ENCODE measurements at regions not wholly inside any gene's neighbourhood (a gene's known extent, or its start where the extent isn't known, plus 50 kb on each side); places are given as distances from the start of the nearest gene placed in this dataset.

DNA sequence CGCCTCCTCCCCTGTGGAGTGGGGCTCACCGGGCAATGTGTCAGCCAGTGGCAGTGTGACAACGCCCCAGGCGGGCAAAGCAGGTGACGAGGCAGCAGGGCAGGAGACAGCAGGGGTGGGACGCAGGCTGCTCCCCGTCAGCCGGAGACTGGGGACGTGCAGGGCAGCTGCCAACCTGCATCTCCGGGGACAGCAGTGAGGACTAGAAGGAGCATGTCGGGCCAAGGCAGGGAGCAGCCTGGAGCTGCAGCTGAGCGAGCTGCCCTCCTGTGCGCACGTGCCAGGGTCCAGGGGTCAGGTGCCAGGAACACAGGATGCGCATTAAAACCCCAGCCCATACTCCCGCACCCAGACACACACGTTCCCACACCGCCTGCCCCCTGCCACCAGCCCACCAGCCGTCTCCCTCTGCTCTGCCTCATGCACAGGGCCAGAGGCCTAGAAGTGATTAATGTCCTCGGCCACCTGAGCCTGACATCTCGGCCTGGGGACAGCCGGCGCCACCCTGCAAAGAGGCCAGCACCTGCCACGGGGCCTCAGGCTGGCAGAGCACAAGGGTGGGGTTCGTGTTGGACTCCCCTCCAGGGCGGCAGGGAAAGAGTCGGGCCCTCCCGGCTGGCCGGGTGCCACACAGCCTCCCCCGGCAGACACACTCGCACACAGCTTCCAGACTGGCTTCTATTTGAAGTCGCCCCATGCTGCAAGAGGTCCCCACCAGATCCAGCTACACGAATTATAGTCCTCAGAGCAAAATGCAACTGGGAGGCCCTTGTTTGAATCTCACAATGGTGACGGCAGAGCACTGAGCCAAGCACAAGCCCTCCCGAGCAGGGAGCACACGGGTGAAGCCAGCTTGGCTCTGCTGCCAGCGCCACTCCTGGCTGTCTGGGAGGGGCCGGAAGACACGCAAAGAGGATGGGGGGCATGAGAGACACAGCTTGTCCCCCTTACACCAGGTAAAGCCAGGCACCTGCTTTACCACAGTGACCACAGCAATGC is 90.4 kb downstream of the RBFOX3 start:
- DNase-seq, result no peak

DNA sequence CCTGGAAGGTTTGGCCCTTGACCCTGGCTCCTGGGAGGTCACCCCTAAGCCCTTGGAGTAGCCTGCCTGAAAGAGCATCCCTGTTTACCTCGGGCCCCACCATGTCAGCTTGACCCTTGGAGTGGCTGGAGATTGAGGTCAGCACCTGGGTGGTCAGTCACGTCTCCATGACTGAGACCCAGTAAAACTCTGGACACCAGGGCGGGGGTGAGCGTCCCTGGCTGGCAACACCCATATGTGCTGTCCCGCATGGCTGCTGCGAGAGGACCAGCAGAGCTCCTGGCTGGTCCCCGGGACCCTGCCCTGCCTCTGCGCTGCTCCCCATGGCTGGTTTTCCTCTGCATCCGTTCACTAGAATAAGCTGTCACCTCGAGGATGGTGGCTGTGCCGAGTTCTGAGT is 91.2 kb downstream of the RBFOX3 start:
- no peak for DNase-seq

DNA sequence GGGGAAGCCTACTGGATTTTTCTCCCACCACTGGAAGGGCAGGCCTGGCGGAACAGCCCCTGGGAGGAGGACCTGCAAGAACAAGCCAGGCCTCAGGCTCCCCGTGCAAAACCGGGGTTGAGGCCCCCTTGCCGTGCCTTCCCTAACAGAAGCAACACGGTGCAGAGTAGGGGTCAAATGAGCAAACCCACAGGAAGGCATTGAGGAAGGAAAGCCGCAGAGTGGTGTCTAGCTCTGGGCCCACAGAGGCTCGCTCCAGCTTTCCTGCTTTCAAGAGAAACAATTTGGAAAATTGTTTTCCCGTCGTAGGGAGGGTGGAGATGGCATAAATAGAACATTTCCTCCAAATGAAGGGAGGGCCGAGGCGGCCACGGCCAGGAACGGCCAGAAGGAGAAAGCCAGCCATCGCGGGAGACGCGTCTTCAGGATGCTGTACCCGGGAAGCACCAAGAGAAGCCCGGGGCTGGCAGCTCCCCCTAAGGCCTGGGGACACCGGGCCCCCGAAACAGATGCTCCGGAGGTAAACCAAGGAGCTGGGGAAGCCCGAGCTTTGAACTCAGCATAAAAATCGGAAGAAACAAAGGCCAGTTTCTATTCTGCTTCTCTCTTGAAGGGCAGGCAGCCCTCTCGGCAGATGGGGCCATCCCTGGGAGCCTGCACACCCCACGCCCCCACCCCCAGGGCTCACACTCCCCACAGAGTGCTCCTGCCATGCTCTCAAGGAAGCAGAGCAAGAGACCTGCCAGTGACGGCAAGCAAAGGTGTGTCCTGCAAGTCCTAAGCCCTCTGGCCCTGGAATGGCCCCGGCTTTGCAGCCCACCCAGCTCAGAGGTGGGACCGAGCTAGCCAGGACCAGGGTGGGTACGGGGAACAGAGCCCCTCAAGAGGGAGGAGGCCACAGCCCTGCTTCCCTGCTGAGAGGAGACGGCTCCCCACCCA is 92.0 kb downstream of the RBFOX3 start:
- DNase-seq, result no peak

DNA sequence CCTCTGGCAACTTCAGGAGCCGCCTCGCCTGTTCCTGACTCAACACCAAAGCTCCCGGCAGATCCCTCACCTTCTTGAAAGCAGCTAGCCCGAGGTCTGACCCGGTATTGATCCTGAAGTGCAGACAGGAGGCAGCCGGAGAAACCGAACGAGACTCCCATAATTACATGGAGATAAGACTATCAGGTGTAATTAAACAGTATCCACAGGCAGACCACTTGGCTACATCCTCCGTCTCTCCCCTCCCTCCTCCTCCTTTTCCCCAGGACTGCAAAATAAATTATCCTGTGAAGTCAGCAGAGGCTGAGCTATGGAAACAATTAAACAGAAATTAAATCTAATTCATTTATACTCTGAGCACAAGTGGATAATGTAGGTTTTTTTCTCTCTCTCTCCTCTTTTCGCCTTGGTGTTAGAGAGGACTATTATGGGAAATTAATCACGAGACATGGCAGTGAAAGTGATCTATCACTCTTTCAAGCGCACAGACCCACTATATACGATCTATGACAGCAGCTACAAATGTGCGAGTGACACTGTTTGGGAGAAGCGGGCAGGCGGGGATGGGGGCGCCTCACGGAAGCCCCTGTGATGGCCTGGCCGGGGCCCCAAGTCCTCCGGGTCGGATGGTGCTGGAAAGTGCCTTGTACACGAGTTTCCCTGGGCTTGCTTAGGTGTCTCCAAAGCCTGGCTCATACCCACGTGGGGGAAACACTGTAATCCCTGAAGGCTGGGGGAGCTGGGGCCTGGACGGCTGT is 92.8 kb downstream of the RBFOX3 start:
- no peak for DNase-seq

DNA sequence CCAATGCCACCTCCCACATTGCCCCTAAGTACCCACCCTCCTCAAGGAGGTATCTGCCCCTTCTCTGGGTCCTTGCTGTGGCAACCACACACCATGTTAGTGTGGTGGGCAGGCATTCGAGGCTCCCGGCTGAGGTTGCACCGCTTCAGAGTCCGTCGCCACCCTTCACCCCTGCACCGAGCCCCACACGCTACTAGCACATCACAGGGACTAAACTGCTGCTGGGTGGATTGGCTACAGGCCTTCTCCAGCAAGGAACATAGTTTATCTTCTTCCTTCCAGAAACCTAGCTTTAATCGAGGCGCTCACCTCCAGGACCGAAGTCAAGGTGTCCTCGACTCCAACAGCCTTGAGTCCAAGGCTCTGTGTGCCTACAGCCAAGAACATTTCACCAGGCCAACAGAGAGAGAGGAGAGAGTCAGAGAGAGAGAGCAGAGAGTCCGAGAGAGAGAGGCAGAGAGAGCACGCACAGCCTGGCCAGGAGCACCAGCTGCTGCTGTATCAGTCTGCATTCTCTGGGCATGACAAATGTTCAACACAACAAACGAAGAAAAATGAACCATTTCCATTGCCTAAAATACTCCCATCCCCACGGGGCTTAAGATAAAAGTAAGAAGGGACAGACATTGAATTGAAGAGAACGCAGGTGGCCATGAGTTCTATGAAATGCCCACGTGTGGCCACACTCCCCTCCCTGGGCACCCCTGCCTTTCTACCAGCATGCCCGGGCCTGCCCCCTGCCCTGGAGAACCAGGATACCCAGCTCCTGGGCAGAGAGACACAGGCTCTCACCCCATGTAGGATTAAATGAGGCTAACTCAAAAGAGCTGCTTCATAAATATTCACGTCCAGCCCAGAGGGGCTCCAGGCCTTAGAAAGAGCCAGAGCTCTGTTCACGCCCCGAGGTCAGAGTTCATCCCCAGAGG is 94.9 kb downstream of the RBFOX3 start:
- no peak for DNase-seq

DNA sequence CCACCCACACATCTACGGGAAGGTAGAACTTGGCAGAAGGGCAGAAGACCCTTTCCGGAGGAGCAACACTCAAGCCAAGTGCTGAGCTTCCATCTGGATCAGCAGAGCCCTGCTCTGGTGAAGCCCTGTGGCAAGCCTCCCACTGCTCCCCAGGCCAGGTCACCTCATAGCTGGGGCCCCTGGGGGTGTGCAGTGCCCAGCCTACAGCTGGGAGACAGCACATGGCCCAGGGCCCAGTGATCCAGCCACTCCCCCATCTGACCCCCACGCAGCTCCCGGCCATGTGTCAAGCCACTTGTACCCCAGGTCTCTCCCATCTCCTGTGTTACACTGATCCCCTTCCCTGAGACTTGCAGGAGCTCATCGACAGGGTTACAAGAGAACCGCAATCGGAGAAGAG is 95.7 kb downstream of the RBFOX3 start:
- DNase-seq, result no peak

DNA sequence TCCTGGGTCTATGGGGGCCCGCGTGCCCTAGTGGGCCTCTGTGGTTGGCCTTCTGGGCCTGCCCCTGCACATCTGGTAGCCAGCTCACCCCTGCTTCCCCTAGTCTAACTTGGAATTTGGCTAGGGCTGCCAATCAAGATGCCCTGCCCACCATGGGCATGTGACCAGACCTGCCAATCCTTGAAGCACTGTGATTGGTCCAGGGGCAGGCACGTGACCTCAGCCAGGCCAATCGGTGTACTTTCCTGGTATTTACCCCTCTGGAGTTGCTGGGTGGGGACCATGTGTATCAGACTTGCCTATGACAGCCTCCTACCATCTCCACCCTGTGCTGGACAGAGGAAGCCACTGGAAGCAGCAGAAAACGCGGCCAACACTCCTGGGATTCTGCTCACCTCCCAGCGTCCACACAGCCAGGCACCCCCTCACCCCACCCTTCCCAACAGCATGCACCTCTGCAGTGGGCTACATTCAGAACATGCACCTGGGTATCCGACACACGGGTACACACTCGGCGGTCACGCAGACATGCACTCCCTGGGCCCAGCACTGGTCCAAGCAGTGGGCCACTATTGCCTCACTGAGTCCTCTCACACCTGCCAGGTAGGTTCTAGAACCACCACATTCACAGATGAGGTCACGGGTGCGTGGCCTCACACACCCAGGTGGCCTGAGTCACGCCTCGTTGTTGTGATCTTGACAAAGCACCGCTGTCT is 96.9 kb downstream of the RBFOX3 start:
- no peak for DNase-seq

DNA sequence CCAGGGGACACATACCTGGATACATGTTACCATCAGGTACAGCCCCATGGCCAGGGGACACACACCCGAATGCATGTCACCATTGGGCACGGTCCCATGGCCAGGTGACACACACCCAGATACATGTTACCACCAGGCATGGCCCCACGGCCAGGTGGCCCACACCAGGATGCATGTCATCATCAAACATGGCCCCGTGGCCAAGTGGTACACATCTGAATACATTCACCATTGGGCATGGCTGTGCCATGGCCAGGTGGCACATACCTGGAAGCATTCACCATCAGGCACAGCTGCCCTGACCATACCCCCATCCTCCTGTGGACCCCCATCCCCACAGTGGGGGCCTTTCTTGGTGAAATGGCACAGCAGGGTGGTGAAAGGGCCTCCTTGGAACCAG is 97.6 kb downstream of the RBFOX3 start:
- DNase-seq, result no peak

DNA sequence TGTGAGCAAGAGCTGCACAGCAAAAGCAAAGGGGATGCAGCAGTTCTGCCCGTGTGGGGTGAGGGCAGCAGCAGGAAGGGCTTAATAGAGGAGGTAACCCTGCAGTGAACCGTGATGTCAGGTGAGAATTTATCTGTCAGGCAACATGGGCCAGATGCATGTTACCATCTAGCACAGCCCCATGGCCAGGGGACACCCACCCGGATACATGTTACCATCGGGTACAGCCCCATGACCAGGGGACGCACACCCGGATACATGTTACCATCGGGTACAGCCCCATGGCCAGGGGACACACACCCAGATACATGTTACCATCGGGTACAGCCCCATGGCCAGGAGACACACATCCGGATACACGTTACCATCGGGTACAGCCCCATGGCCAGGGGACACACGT is 99.4 kb downstream of the RBFOX3 start:
- DNase-seq, result no peak

DNA sequence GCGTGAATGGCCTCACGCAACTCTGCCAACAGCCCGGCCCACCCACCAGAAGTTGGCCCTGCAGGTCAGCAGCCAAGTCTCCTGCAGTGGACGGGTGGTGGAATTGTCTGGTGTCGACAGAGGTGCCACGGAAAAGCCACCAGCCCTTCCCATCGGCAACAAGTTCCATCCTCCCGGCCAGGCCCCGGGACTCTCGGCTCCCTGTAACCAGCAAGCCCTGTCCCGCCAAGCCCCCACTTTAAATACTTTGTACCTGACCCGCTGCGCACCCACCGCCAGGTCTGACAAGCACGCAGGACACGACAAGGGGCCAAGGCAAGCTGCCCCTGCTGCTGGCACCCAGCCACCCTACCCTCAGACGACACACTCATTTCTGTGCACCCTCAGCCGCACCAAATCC is 100.8 kb downstream of the RBFOX3 start:
- no peak for DNase-seq

DNA sequence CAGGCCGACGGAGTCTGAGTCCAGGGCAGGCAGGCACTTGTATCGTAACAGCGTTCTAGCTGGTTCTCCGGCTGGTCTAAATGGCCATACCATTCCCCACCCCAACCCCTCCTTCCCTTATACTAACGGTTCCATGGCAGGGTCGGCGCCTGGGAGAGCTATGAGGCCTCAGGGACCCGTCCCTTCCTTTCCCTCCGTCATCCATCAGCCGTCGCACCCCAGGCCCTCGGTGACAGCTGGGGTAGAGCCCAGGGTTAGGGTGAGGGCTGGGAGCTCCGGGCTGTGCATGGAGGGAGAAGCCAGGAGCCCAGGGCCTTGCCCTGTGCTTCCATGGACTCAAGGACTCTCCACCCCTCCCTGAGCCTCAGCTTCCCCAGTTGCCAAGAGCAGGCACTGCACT is 101.4 kb downstream of the RBFOX3 start:
- no peak for DNase-seq

DNA sequence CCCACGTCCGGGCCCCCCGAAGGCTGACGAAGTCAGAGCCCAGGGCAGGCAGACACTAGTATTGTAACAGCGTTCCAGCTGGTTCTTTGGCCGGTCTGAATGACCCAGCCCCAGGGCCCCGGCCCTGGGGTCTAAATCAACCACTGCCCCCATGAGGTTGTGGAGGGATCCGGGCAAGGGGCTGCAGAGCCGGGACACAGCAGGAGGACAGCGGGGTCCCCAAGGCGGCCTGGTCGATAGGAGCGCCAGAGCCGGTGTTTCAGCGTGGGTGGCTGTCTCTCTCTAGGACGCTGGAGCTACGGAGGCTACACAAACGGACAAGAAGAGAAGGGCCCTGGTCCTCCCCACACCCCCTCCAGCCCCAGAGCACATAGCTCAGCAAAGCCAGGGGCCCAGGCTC is 101.8 kb downstream of the RBFOX3 start:
- no peak for DNase-seq

DNA sequence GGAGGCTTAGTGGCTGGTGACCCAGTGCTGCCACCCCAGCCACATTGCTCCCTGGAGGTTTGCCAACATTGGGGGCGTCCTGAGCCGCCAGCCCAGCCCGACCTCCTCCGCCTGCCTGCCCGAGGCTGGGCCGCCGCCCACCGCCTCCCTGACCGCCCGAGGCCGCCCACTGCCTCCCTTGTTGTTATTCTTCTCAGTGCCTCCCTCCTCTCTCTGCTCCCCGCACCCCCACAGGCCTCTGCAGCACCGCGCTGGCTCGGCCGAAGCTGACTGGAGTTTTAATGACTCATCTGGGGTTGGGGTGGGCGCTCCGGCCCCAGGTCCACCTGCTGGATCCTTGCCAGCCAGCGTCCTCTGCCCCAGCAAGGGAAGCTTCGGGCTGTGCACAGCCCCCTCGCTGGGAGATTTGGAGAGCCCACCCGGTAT is 102.5 kb downstream of the RBFOX3 start:
- DNase-seq, result no peak

DNA sequence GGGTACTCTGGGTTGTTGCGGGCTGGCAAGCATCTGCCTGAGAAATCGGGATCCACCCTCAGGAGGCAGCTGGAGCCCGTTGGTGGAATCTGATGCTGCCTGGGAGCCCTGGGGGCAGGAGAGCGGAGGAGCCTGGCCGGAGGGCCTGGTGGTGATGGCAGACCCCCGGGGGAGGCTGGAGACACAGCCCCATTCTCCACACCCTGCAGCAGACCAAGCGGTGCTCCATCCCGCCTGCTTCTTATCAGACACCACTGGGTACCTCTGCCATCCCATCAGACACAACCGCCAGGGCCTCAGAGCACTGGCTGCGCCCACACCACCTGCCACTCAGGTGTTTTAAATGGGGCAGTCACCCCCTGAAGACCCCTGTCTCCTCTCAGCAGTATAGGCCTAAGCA is 103.9 kb downstream of the RBFOX3 start:
- DNase-seq, result no peak

DNA sequence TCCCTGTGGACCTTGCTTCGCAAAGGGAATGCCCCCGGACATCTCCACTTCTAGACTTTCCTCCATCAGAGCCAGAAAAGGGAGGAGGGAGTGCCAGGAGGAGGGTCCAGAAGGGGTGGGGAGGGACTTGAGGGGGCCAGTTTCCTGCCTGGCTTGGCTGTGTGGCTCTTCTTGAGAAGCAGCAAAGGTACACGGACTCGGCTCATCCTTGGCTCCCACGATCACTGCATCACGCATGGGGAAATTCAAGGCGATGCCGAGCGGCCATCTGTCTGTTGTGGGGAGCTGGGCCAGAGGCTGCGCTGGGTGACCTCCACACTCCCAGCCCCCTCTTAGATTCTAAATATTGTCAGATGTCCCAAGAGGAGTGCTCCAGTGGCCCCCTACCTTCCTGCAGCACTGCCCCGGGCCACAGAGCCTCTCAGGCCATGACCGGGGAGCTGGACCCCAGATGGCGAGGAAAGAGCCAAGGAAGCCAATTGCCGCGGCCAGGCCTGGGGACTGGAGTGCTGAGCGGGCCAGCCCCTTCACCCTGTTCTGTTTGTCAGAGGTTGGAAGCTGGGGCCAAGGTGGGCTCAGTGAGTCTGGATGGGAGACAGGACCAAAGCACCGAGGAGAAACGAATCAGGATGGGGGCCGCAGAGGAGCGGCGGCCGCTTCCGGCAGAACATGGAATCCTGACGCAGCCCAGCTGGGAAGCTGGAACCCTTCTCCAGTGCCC is 104.5 kb downstream of the RBFOX3 start:
- no peak for DNase-seq

DNA sequence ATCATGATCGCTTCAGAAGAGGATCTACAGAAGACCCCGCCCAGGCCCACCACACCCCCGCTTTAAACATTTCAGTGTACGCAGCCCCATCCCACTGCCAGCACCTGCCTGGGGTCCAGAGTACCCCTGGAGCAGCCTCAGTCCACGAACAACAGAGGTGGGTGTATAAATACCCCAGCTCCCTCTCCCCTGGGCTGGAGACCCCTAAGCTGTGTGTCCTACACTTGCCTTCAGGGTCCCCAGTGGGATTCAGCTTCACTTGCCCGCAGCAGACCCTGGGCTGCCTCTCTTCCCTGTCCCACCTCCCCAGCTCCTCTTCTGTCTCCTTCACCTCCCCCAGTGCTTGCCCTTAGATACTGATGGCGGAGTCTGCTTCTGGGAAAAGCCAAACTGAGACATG is 105.7 kb downstream of the RBFOX3 start:
- DNase-seq, result no peak

DNA sequence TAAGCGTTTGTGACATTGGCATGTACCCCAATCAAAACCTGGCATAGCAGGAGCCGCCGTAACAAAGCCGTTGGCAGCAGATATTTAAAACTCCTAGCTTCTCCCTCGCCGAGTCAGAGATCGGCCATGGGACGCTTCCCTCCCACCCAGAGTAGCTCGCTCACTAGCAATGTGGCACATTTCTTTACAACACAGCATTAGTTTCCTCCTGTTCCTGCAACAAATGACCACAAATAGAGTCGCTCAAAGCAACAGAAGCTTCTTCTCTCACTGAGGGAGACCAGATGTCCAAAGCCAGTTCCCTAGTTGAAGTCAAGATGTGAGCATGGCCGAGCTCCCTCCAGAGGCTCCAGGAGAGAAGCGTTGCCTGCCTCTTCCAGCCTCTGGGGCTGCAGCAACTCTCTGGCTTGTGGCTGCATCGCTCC is 106.7 kb downstream of the RBFOX3 start:
- DNase-seq, result no peak

DNA sequence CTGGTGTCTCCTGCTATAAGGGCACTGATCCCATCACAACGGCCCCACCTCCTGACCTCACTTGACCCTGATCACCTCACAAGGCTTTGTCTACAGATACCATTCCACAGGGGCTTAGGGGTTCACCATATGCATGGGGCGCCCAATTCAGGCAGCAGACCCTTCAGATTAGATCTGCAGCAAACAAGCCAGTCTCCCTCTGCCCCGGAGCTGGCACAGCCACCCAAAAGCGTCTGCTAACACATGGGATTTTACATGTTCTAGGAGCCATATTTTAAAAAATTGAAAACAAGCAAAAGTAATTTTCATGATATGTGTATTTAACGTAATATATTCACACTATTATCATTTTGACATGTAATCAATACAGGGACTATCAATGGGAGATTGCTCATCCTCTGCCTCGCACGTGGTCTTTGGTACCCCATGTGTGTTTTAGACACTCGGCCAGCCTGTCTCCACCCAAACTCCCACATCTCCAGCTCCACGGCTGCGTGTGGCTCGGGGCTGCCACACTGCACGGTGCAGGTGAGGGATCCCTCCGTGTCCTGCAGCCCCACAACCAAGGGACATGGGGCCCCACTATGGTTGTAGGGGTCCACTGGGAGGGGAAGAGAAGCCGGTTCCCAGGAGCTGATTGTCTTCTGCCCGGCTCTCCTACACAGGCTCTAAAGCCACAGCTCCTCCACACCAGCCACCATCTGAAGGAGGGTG is 107.6 kb downstream of the RBFOX3 start:
- no peak for DNase-seq

DNA sequence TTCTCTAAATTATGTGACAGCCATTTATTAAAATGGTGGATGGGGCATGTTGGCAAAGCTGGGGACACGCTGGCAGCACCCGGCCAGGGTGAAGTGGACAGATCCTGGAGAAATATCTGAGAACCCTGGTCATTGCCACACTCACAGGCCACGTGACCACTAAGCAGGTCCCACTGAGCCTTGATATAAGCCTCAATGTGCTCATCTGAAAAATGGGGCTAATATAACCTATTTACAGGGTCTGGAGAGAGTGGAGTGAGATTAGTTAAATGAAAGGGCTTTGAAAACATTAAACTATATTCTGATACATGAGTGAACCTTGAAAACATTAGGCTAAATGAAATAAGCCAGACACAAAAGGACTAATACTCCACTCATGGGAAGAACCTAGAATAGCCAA is 108.9 kb downstream of the RBFOX3 start:
- DNase-seq, result no peak
